ENCODE measurements at regions not wholly inside any gene's neighbourhood (a gene's known extent, or its start where the extent isn't known, plus 50 kb on each side); places are given as distances from the start of the nearest gene placed in this dataset.

GRCh38 chr14:62369919-62370560 is 607.8 kb downstream of the SNAPC1 start:
- DNase-seq (ENCODE audit: low read depth in 2 of 3, low spot score in 1 of 3): no peak

DNA sequence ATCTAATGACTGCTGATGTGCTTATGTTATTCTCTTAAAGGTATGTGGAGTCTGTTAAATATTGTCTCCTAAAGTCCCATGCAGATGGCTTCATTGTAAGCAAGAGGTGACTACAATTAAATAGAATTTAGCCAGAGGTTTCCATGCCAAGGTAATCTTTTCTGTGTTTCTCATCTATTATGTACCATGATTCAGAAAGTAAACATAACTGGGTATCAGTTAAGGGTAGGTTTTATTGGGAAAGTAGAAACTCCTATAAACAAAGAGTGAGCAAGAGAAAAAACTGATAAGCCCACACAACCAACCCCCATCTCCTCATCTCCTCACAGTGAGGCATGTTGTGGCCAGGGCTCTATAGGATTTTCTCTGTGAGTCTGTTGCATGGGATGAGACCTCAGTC is 611.7 kb downstream of the SNAPC1 start:
- DNase-seq (ENCODE audit: low read depth in 2 of 3, low spot score in 1 of 3): no peak

DNA sequence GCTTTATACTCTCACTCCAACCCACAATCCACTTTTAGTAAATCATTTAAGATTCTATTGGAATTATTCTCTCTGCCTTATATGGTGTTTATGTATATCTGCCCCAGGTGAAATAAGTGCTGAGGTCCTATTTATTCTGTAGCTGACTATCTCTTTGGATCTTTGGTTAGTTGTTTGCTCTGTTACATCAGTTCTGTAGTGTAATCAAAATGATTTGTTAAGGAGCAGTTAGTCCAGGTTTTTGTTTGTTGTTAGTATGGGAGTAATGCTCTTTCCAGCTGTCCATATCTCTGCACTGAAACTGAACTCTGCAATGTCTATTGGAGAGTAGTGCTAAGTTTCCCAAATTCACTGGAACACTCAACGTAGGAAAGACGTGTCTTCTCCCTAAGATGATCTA is 615.8 kb downstream of the SNAPC1 start:
- DNase-seq (ENCODE audit: low read depth in 2 of 3, low spot score in 1 of 3): no peak

GRCh38 chr14:62381311-62382070 is 619.3 kb downstream of the SNAPC1 start:
- no peak for DNase-seq (ENCODE audit: low read depth in 2 of 3, low spot score in 1 of 3)

- no peak for DNase-seq (ENCODE audit: low read depth in 2 of 3, low spot score in 1 of 3)
Measured at GRCh38 chr14:62409169-62409568, 636.1 kb downstream of the KCNH5 start.

- DNase-seq (ENCODE audit: low read depth in 2 of 3, low spot score in 1 of 3): no peak
Measured at GRCh38 chr14:62409626-62410300, 635.5 kb downstream of the KCNH5 start.

GRCh38 chr14:62420847-62421246 is 624.4 kb downstream of the KCNH5 start:
- no peak for DNase-seq (ENCODE audit: low read depth in 2 of 3, low spot score in 1 of 3)

GRCh38 chr14:62428429-62429203 is 616.6 kb downstream of the KCNH5 start:
- DNase-seq (ENCODE audit: low read depth in 2 of 3, low spot score in 1 of 3): no peak

DNA sequence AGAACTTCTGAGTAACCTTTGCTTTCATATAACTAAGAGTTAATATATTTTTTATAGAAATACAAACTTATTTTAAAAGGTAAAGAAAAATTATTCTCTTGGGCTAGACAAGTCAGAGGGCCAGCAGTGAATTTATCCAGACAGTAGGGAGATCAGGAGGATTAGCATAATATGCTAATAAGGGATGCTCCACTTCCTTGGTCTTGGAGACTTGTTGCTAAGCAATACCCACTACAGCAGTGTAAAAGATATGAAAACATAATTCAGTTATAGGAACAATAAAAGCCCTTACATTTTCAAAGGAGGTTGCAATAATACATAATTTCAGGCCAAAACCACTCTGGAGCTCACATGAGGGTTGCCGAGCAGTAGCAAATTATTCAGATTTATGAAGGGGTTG is 615.6 kb downstream of the KCNH5 start:
- no peak for DNase-seq (ENCODE audit: low read depth in 2 of 3, low spot score in 1 of 3)

DNA sequence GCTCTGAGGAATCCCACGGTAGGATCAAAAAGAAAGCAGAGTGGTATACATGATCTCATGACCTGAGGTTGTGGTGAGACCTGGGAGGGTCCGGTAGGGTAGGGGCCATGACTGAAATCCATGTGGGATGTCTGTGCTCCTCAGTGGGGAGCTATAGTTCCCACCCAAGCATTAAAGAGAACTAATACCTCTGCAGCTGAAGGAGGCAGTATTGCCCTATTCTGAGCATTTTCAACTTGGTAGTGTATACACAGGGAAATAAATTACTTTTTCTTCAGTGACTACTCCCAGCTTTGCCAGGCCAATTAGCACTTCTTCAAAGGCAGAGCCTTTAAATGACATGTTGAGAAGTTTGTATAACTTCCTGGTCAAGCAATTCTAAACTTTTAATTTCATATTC is 613.8 kb downstream of the KCNH5 start:
- no peak for DNase-seq (ENCODE audit: low read depth in 2 of 3, low spot score in 1 of 3)

DNA sequence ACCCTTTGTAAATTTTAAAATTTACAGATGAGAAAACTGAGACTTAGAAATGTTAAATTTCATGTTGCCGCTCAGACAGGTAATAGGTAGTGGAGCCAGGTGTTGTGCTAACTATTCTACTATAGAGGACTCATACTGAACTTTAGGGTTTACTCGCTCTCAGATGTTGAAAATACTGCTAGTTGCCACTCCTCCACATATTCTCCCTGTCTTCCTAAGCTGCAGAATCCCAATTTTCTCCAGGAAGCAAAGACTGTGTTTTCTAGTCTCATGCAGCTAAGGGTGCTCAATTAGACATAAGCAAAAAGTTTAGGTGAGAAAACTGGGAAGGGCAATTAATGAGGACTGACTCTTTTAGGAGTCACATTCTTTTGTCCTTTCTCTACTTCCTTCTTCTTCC is 612.3 kb downstream of the KCNH5 start:
- DNase-seq (ENCODE audit: low read depth in 2 of 3, low spot score in 1 of 3): no peak

DNA sequence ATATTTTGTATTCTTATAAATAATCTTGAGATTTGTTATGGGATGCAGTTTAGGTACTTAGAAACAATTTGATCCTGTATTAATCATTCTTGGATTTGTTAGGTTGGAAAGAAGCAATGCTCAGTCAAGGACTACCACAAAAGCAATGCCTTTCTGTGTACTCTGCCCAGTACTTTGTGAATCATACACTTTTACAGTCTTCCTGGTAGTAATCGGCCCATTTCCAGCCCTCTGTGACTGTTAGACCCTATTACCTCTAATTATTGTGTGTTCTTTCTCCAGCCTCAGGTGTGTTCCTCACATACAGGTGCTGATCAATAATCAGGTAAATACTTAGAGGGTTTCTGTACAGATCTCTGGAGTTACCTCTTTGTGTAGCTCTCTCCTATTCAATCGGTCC is 609.0 kb downstream of the KCNH5 start:
- DNase-seq (ENCODE audit: low read depth in 2 of 3, low spot score in 1 of 3): no peak

DNA sequence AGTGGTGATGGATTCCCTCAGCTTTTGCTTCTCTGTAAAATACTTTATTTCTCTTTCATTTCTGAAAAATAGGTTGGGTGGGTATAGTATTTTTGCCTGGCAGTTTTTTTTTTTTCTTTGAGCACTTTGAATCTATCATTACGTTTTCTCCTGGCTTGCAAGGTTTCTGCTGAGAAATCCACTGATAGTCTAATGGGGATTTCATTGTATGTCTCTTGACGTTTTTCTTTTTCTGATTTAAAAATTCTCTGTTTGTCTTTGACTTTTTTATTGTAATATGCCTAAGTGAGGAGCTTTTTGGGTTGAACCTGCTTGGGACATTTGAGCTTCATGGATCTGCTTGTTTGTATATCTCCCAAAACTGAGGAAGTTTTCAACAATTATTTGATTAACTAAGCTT is 606.0 kb downstream of the KCNH5 start:
- no peak for DNase-seq (ENCODE audit: low read depth in 2 of 3, low spot score in 1 of 3)

DNA sequence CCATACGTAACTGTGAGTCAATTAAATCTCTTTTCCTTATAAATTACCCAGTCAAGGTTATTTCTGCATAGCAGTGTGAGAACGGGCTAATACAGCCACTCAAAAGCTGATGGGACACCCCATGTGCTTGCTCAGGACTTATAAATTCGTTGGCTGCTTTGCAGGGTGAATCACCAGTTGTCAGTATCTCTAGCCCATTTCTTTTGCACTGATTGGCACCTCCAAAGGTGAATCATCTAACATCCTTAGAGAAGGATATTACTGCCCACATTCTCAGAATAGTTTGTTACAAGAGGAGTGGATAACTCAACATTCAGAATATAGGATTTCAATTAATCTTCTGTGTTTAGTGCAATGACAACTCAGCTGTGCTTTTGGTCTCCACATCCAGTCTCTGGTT is 601.5 kb downstream of the KCNH5 start:
- no peak for DNase-seq (ENCODE audit: low read depth in 2 of 3, low spot score in 1 of 3)

- DNase-seq (ENCODE audit: low read depth in 2 of 3, low spot score in 1 of 3): no peak
Measured at GRCh38 chr14:62445570-62445969, 599.7 kb downstream of the KCNH5 start.

GRCh38 chr14:62451221-62451620 is 594.0 kb downstream of the KCNH5 start:
- DNase-seq (ENCODE audit: low read depth in 2 of 3, low spot score in 1 of 3): no peak

GRCh38 chr14:62453226-62453625 is 592.0 kb downstream of the KCNH5 start:
- no peak for DNase-seq (ENCODE audit: low read depth in 2 of 3, low spot score in 1 of 3)

DNA sequence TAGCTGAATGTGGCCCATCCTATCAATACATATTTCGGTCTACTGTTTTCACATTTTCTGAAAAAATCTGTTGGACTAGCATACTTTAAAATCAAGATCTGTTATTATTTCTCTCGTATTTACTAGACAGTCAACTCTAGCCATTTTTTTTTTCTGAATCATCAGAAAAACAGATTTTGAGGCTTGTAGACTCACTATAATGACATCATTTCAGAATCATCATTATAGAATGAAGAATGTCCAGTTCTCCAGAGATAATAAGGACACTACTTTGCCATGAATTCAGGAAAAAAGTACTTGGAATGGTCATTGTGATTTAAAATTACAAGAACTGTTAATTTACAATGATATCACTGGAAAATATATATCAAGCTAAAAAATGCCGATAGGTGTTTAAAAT is 589.8 kb downstream of the KCNH5 start:
- no peak for DNase-seq (ENCODE audit: low read depth in 2 of 3, low spot score in 1 of 3)

DNA sequence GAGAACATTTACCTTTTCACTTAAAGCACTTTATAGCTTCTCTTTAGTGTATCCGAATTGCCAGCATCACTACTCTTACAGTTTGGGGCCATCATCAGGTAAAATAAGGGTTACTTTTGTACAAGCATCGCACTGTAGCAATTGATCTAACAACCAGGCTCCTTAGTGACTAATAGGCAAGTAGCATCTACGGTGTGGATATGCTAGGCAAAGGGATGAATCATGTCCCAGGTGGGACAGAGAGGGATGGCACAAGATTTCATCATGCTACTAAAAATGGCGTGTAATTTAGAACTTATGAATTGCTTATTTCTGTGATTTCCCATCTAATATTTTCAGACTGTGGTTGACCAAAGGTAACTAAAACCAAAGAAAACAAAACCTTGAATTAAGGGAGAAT is 582.3 kb downstream of the KCNH5 start:
- DNase-seq (ENCODE audit: low read depth in 2 of 3, low spot score in 1 of 3): no peak

- no peak for DNase-seq (ENCODE audit: low read depth in 2 of 3, low spot score in 1 of 3)
Measured at GRCh38 chr14:62468946-62469345, 576.3 kb downstream of the KCNH5 start.

DNA sequence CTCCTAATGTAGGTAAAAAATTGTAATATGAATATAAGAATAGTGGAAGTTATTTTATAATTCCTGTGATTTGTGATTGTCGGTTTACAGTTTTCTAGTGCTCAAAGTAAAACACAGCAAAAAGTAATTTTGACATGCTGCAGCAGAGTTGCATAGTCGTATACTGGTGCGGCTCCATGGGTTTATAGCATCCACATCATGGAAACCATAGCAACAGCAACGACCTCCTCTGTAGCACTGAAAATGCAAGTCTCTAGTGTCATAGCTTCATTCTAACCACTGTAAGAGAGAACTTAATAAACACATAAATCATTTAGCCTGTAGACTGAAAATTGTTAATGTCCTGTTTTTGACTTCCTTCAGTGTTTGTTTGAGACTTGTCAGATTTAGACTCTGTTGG is 574.3 kb downstream of the KCNH5 start:
- no peak for DNase-seq (ENCODE audit: low read depth in 2 of 3, low spot score in 1 of 3)

DNA sequence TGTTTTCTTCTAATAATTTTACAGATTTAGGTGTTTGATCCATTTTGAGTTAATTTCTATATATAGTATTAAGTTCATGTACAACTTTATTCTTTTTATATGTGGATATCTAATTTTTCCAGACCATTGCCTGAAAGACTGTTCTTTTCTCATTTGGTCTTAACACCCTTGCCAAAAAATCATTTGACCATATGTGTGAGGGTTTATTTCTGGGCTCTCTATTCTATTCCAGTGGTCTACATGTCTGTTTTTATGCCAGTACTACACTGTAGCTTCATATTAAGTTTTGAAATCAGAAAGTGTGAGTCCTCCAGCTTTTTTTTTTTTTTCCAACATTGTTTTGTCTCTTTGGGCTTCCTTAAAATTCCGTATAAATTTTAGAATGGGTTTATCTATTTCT is 554.1 kb downstream of the KCNH5 start:
- DNase-seq (ENCODE audit: low read depth in 2 of 3, low spot score in 1 of 3): no peak

Measured in stimulated activated CD4-positive, alpha-beta T cell treated with anti-CD3 and anti-CD28 coated beads, Interleukin-12 subunit alpha, Interleukin-12 subunit beta, amount 100 ng/mL, for 48 hours (primary cell).